ENCODE measurements at regions not wholly inside any gene's neighbourhood (a gene's known extent, or its start where the extent isn't known, plus 50 kb on each side); places are given as distances from the start of the nearest gene placed in this dataset.

DNA sequence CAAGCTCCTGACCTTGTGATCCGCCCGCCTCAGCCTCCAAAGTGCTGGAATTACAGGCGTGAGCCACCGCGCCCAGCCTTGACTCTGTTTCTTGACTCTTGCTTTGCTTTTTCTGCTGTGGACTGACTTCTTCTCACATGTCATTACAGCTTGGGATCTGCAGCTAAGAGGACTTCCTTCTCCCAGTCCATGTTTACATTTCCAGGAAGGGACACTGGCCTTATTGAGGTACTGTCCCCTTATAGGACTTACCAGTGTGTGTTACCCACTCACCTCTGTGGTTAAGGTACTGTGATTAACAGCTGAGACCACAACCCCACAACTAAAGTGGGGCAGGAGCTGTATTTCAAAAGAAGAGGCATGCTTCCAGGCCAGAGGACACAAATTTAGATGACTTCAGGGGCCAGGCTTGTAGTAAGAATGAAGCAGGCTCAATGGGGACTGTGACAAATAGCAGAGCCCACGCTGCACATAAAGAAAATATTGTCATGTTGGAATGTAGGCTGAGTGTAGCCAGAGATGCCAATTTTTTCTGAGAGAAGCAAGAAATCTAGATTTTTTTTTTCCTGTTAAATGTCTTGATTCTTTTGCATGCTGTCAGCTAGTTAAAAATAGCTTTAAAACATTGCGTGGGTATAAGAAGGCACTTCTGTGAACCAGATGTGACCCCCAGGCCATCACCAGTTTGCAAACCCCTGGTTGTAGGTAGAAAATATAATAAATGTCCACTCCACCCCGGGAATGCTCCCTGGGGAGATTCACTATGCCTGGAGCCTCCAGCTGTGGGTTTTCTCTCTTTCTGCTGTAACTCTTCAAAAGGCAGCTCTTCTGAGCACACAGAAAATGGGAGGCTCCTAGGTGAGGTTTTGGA is 75.0 kb downstream of the PTPDC1 start:
- no peak for DNase-seq

- DNase-seq = no peak
Observed at GRCh38 chr9:94160594-94161501, 76.6 kb downstream of the PTPDC1 start.

GRCh38 chr9:94161673-94162072 is 77.4 kb downstream of the PTPDC1 start:
- no peak for DNase-seq

- DNase-seq = no peak
Observed at GRCh38 chr9:94164806-94165549, 80.7 kb downstream of the PTPDC1 start.

DNA sequence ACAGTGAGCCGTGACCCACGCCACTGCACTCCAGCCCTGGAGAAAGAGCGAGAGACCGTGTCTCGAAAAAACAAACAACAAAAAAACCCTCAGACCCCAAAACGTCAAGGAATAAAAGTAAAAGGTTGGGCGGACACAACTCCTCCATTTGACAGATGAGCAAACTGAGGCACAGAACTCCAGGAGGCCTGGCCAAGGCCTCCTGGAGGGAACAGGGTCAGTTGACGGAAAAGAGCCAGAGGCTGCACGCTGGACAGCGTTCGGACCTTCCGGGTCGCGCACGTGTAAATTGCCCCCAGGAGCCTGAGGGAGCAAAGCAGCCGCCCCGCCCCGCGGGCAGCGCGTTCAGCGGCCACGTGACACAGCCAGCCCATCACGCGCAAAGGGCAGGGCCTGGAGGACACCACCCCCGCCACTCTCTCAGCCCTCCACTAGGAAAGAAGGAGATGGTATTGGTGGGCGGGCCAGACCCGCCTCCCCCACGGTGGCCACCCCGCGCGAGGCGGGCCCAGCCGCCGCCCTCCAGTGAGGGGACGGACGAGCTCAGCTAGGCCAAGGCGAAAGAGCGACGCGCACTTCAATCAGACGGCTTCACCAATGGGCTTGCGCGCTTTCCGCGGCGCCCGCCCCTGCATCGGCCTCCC is 81.5 kb downstream of the PTPDC1 start:
- peak; percentile 98 for DNase-seq

DNA sequence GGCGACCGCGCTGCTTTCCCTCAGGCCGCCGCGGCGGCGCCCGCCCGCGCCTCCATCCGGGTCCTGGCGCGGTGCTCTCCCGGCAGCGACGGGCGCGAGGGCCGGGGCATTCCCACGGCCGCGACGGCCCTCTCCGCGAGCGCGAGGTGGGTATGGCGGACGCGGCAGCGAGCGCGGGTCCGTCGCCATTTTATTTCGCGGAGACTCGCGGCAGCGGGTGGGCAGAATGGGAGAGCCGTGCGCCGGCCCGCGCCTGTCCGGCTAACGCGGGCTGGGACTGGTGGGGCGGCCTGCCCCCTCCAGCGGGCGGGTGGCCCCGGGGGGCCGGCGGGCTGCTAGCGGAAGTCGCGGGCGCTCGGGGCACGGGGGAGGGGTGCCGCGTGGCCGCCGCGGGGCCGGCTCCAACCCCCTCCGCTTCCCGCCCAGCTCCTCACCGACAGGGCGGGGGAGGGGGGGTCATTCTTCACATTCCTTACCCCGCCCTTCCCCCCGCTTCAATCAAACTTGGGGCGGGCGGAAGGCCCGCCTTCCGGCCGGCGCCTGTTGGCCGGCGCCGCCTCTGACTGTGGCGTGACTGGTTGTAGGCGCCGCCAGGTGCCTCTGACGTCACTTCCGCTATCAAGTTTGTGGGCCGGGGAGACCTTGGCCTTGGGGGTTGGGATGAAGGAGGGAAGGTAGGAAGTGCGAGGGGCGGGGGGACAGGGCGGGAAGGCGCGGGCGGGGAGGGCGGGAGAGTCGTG is 82.1 kb downstream of the PTPDC1 start:
- peak; percentile 99 for DNase-seq

GRCh38 chr9:94166976-94167346 is 82.7 kb downstream of the PTPDC1 start:
- no peak for DNase-seq

- DNase-seq = no peak
Observed at GRCh38 chr9:94167376-94167890, 83.2 kb downstream of the PTPDC1 start.

GRCh38 chr9:94168203-94169000 is 84.1 kb downstream of the PTPDC1 start:
- no peak for DNase-seq

GRCh38 chr9:94169968-94170367 is 85.7 kb downstream of the PTPDC1 start:
- DNase-seq = no peak

GRCh38 chr9:94173632-94174031 is 85.5 kb upstream of the ZNF169 start:
- DNase-seq = peak; percentile 88

- DNase-seq = no peak
Observed at GRCh38 chr9:94174164-94174563, 84.9 kb upstream of the ZNF169 start.

DNA sequence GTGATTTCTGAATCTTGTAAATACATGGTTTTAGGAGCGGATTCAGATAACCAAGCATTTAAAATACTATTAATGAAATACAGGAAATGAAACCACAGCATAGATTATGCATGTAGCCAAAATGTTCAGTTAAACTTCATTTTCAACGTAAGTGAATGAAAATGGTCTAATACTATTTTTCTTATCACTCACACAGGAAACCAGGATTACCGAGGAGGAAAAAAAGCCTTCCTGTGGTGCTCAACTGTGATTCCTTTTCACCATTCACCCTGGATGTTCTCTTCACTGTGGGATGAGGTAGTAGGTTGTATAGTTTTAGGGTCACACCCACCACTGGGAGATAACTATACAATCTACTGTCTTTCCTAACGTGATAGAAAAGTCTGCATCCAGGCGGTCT is 83.4 kb upstream of the ZNF169 start:
- DNase-seq = no peak

GRCh38 chr9:94176608-94177007 is 82.5 kb upstream of the ZNF169 start:
- no peak for DNase-seq

- DNase-seq = peak; percentile 63
Observed at GRCh38 chr9:94178927-94179326, 80.2 kb upstream of the ZNF169 start.

GRCh38 chr9:94181408-94182181 is 77.5 kb upstream of the ZNF169 start:
- no peak for DNase-seq

GRCh38 chr9:94182532-94182931 is 76.6 kb upstream of the ZNF169 start:
- DNase-seq = no peak

DNA sequence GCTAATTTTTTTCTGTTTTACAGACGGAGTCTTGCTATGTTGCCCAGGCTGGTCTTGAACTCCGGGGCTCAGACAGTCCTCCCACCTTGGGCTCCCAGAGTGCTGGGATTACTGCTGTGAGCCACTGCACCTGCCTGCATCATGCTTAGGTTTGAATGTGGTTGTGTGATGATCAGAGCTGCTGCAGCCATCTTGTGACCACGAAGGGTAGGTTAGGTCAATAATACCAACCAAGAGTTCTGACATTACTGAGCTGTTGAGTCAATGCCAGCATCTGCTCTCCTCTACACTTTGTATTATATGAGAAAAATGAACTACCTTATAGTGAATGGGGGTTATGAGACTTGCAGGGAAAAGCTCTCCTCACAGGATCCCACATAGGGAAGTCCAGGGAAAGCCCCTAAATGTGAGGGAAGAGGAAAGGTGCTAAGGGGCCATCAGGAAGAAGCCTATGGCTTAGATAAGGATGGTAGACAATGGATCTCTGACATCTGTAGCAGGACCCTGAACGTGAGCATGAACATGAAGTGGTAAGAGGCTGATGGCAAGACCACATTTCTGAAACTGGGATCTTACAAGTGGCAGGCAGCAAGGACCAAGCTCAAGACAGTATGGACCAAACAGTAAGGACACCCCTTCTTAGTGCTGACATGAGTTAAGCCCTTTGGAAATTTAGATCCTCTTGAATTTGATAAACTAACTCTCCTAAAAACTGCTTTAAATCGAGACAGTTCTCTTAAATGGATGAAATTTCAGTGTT is 75.7 kb upstream of the ZNF169 start:
- peak; percentile 32 for DNase-seq

DNA sequence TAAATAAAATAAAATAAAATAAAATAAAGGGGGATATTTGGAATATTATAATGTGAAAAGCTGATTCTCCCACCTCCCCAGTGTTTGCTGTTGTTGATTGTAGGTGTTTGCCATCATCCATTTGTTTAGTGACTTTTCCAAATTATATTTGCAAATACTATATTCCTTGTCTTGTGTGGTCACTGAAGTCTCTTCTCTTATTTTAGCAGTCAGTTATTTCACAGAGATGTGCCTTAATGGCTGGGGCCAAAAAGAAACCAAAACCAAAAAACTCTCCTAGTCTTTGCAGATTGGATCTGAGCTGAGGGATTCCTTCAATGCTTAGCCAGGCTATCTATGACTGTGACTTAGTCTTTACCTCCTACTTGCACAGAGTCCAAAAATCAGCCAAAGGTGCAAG is 70.9 kb upstream of the ZNF169 start:
- DNase-seq = no peak

All from activated CD4-positive, alpha-beta T cell treated with anti-CD3 and anti-CD28 coated beads, Interleukin-2, Interleukin-6, amounts not matched to agents 100 ng/mL and 50 ng/mL, durations not matched to agents 16 hours and 8 hours (primary cell).